Liver (tissue), 8 donors: ENCODE measurements at regions not wholly inside any gene's neighbourhood (a gene's known extent, or its start where the extent isn't known, plus 50 kb on each side); places are given as distances from the start of the nearest gene placed in this dataset.

Experiments
- DNase-seq: peaks from one replicate; pipeline ENCODE4 v3.0.0-alpha.2; 2017; ENCODE audit warnings: low spot score
- H3K27ac ChIP-seq, 2 donors: one replicate each; pipeline ENCODE4 v1.7.0; 2013; ENCODE audit warnings: inconsistent platforms in 2 of 2, low read length in 2 of 2, control low read depth in 1 of 2, low read depth in 1 of 2, mild to moderate bottlenecking in 1 of 2
- H3K27me3 ChIP-seq, 4 donors: one replicate each; pipeline versions ENCODE4 v1.6.1 to v1.7.0; 2013; ENCODE audit warnings: low read length in 3 of 4, inconsistent platforms in 1 of 4, mild to moderate bottlenecking in 1 of 4, moderate library complexity in 1 of 4; ENCODE audit not compliant: control insufficient read depth in 4 of 4, insufficient read depth in 4 of 4
- H3K36me3 ChIP-seq, 4 donors: one replicate each; pipeline versions ENCODE4 v1.6.1 to v1.7.0; 2013; ENCODE audit warnings: low read length in 3 of 4, mild to moderate bottlenecking in 3 of 4, low read depth in 1 of 4, moderate library complexity in 1 of 4; ENCODE audit not compliant: control insufficient read depth in 4 of 4, insufficient read depth in 3 of 4
- H3K4me1 ChIP-seq, 4 donors: one replicate each; pipeline versions ENCODE4 v1.6.1 to v1.7.0; 2013; ENCODE audit warnings: low read length in 3 of 4, mild to moderate bottlenecking in 3 of 4, moderate library complexity in 1 of 4; ENCODE audit not compliant: control insufficient read depth in 4 of 4, insufficient read depth in 4 of 4
- H3K4me3 ChIP-seq, 3 donors: one replicate each; pipeline versions ENCODE4 v1.6.1 to v1.7.0; 2013; ENCODE audit warnings: low read length in 3 of 3, control low read depth in 1 of 3, low read depth in 1 of 3, mild to moderate bottlenecking in 1 of 3
- H3K9ac ChIP-seq, 2 donors: one replicate each; pipeline ENCODE4 v1.7.0; 2013; ENCODE audit warnings: low read length in 2 of 2, mild to moderate bottlenecking in 2 of 2, moderate library complexity in 2 of 2, control low read depth in 1 of 2, low read depth in 1 of 2
- H3K9me3 ChIP-seq, 4 donors: one replicate each; pipeline versions ENCODE4 v1.6.1 to v1.7.0; 2013; ENCODE audit warnings: low read length in 3 of 4; ENCODE audit not compliant: control insufficient read depth in 4 of 4
- ATF3 ChIP-seq: IDR thresholded peaks from 2 replicates; pipeline ENCODE4 v1.6.1; 2016; ENCODE audit warnings: antibody characterized with exemption
- CTCF ChIP-seq: fragments of 150-350 bp; IDR thresholded peaks from 2 replicates; pipeline ENCODE4 v1.5.1; 2017; ENCODE audit warnings: improper control_type of control experiment, low read depth, low read length; ENCODE audit not compliant: missing input control
- EGR1 ChIP-seq, 2 donors: IDR thresholded peaks; 2 replicates each; pipeline ENCODE4 v1.6.1; 2016 to 2018; ENCODE audit warnings: antibody characterized with exemption in 2 of 2, low read depth in 2 of 2
- FOXA1 ChIP-seq: IDR thresholded peaks from 2 replicates; pipeline ENCODE4 v1.6.1; 2016; ENCODE audit warnings: antibody characterized with exemption
- FOXA2 ChIP-seq: IDR thresholded peaks from 2 replicates; pipeline ENCODE4 v1.6.1; 2016; ENCODE audit warnings: antibody characterized with exemption
- GABPA ChIP-seq, 2 donors: IDR thresholded peaks in 1 of 2; conservative IDR thresholded peaks in 1 of 2; 2 replicates each; pipeline ENCODE4 v1.6.1; 2016; ENCODE audit warnings: antibody characterized with exemption in 2 of 2, mild to moderate bottlenecking in 1 of 2, moderate library complexity in 1 of 2
- HNF4A ChIP-seq, 2 donors: conservative IDR thresholded peaks; 2 replicates each; pipeline ENCODE4 v1.6.1; 2016; ENCODE audit warnings: antibody characterized with exemption in 2 of 2, mild to moderate bottlenecking in 2 of 2
- HNF4G ChIP-seq: IDR thresholded peaks from 2 replicates; pipeline ENCODE4 v1.6.1; 2016; ENCODE audit warnings: antibody characterized with exemption
- MAX ChIP-seq: IDR thresholded peaks from 2 replicates; pipeline ENCODE4 v1.6.1; 2016; ENCODE audit warnings: antibody characterized with exemption
- REST ChIP-seq: IDR thresholded peaks from 2 replicates; pipeline ENCODE4 v1.6.1; 2016; ENCODE audit warnings: antibody characterized with exemption, mild to moderate bottlenecking
- RXRA ChIP-seq, 2 donors: IDR thresholded peaks; 2 replicates each; pipeline ENCODE4 v1.6.1; 2017 to 2018; ENCODE audit warnings: antibody characterized with exemption in 2 of 2, mild to moderate bottlenecking in 1 of 2
- SP1 ChIP-seq: IDR thresholded peaks from 2 replicates; pipeline ENCODE4 v1.6.1; 2018; ENCODE audit warnings: antibody characterized with exemption, mild to moderate bottlenecking
- TAF1 ChIP-seq: conservative IDR thresholded peaks from 2 replicates; pipeline ENCODE4 v1.6.1; 2016; ENCODE audit warnings: antibody characterized with exemption, mild to moderate bottlenecking
- ZBTB33 ChIP-seq: IDR thresholded peaks from 2 replicates; pipeline ENCODE4 v1.6.1; 2016; ENCODE audit warnings: antibody characterized with exemption
- WGBS: extraction: QIAGEN DNeasy Blood & Tissue Kit; methylation state at CpG from one replicate; pipeline ENCODE4 v1.1.7; 2013; 5-methylcytosine and 5-hydroxymethylcytosine counted together
- donor health status: healthy.
- donor health status: healthy.
- donor health status: healthy.
- donor health status: healthy.
- donor health status: healthy.

GRCh38 chr14:98607341-98607910 lies 664.6 kb downstream of the BCL11B start (continued):
- TF ChIP-seq ZBTB33 = no peak
- no peak for TF ChIP-seq SP1

- TF ChIP-seq FOXA1 (no peak), REST (no peak), CTCF (no peak), RXRA (IDR thresholded peaks at IDR 0.05) (no peak), MAX (no peak)
- no peaks in the 10 kb centered on the region for H3K4me1 ChIP-seq
- no peak overlapping the region for H3K4me3 ChIP-seq
- no peak overlapping the region for H3K27ac ChIP-seq
- H3K27me3 ChIP-seq = peaks cover 0 to 2% (median 0%) of the 10 kb centered on the region in 4 donors
- H3K36me3 ChIP-seq = no peaks in the 10 kb centered on the region
- no peaks in the 10 kb centered on the region for H3K9me3 ChIP-seq
- 85% methylated on average over 11 of the region's 11 CpGs for WGBS
- no peak overlapping the region for H3K9ac ChIP-seq
- DNase-seq = no peak
Measured at GRCh38 chr14:98608071-98609060, 663.6 kb downstream of the BCL11B start.

- Histone ChIP-seq H3K4me3 (no peak overlapping the region), H3K9ac (no peak overlapping the region), H3K36me3 (no peaks in the 10 kb centered on the region), H3K9me3 (peaks cover 0 to 3% (median 1%) of the 10 kb centered on the region in 4 donors), H3K4me1 (no peaks in the 10 kb centered on the region), H3K27ac (no peak overlapping the region), H3K27me3 (peaks cover 0 to 2% (median 0%) of the 10 kb centered on the region in 4 donors)
- DNase-seq = no peak
- 70% methylated on average over 6 of the region's 6 CpGs for WGBS
- no peak for TF ChIP-seq ZBTB33
- no peak for TF ChIP-seq GABPA (IDR thresholded peaks at IDR 0.05 in 1 of 2, conservative IDR thresholded peaks at IDR 0.05 in 1 of 2)
- TF ChIP-seq HNF4G = no peak
- no peak for TF ChIP-seq TAF1
- TF ChIP-seq HNF4A (conservative IDR thresholded peaks at IDR 0.05) = no peak
- TF ChIP-seq MAX = no peak
- no peak for TF ChIP-seq FOXA2
- TF ChIP-seq ATF3 = no peak
- TF ChIP-seq EGR1 (IDR thresholded peaks at IDR 0.05; ENCODE audit: low read depth in 2 of 2) = no peak
Measured at GRCh38 chr14:98612434-98613200, 659.4 kb downstream of the BCL11B start.
